ENCODE measurements at regions not wholly inside any gene's neighbourhood (a gene's known extent, or its start where the extent isn't known, plus 50 kb on each side); places are given as distances from the start of the nearest gene placed in this dataset.

GRCh38 chr11:27857014-27857413 is 156.8 kb upstream of the BDNF start:
- DNase-seq: no peak

GRCh38 chr11:27848423-27848822 is 148.2 kb upstream of the BDNF start:
- no peak for DNase-seq

- DNase-seq: no peak
Observed at GRCh38 chr11:27847496-27847895, 147.2 kb upstream of the BDNF start.

- no peak for DNase-seq
Observed at GRCh38 chr11:27842290-27842689, 142.0 kb upstream of the BDNF start.

GRCh38 chr11:27841023-27841422 is 140.8 kb upstream of the BDNF start:
- DNase-seq: no peak

GRCh38 chr11:27839226-27839913 is 139.1 kb upstream of the BDNF start:
- no peak for DNase-seq

GRCh38 chr11:27838674-27839073 is 138.4 kb upstream of the BDNF start:
- no peak for DNase-seq

- DNase-seq: no peak
Observed at GRCh38 chr11:27837895-27838563, 137.8 kb upstream of the BDNF start.

- no peak for DNase-seq
Observed at GRCh38 chr11:27830206-27830605, 130.0 kb upstream of the BDNF start.

- DNase-seq: no peak
Observed at GRCh38 chr11:27820249-27820648, 120.0 kb upstream of the BDNF start.

- DNase-seq: no peak
Observed at GRCh38 chr11:27816197-27816596, 115.9 kb upstream of the BDNF start.

GRCh38 chr11:27812341-27812740 is 112.1 kb upstream of the BDNF start:
- no peak for DNase-seq

- no peak for DNase-seq
Observed at GRCh38 chr11:27807596-27807995, 107.3 kb upstream of the BDNF start.

- DNase-seq: no peak
Observed at GRCh38 chr11:27806122-27806521, 105.9 kb upstream of the BDNF start.

- peak; percentile 86 for DNase-seq
Observed at GRCh38 chr11:27795955-27796861, 96.0 kb upstream of the BDNF start.

GRCh38 chr11:27786864-27787263 is 86.6 kb upstream of the BDNF start:
- DNase-seq: no peak

GRCh38 chr11:27786331-27786730 is 86.1 kb upstream of the BDNF start:
- DNase-seq: no peak

GRCh38 chr11:27783701-27784355 is 83.6 kb upstream of the BDNF start:
- DNase-seq: no peak

GRCh38 chr11:27777033-27777432 is 76.8 kb upstream of the BDNF start:
- DNase-seq: no peak

GRCh38 chr11:27773884-27774283 is 73.6 kb upstream of the BDNF start:
- DNase-seq: no peak

GRCh38 chr11:27771516-27771915 is 71.3 kb upstream of the BDNF start:
- DNase-seq: no peak

- DNase-seq: no peak
Observed at GRCh38 chr11:27770576-27770975, 70.3 kb upstream of the BDNF start.

- DNase-seq: no peak
Observed at GRCh38 chr11:27763736-27764135, 63.5 kb upstream of the BDNF start.

All from NCI-H774 (cell line).